ENCODE measurements at regions not wholly inside any gene's neighbourhood (a gene's known extent, or its start where the extent isn't known, plus 50 kb on each side); places are given as distances from the start of the nearest gene placed in this dataset.

DNA sequence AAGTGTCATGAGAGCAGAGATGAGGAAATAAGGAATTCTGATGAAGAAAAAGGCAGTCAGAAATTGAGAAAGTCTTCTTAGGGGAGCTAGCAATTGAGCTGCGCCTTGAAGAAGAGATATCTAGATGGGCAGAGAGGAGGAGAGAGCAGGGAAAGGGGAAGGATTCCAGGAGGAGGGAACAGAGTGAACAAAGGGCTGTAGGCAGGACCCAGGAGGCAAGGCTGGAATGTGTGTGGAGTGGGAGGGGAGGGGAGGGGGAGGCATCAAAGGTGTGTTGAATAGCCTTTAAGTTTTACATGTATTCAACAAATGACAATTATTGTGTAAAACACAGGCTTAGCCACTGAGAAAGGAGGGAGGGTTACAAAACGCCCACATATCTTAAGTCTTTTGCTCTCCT is 164.5 kb downstream of the TDRD15 start:
- Histone ChIP-seq H3K4me3 (ENCODE audit: low read depth, low read length) (no peak overlapping the region), H3K4me1 (no peaks in the 10 kb centered on the region), H3K36me3 (ENCODE audit: control insufficient read depth, insufficient read depth, low read length) (no peaks in the 10 kb centered on the region), H3K79me2 (no peaks in the 10 kb centered on the region), H2AFZ (no peak overlapping the region), H3K9me3 (ENCODE audit: control insufficient read depth, low read length) (no peaks in the 10 kb centered on the region), H3K4me2 (ENCODE audit: low read length) (no peak overlapping the region), H3K27me3 (ENCODE audit: control insufficient read depth, insufficient read depth, low read length) (no peaks in the 10 kb centered on the region), H3K27ac (no peak overlapping the region), H3K9ac (no peak overlapping the region)
- TF ChIP-seq, protein P1, sequence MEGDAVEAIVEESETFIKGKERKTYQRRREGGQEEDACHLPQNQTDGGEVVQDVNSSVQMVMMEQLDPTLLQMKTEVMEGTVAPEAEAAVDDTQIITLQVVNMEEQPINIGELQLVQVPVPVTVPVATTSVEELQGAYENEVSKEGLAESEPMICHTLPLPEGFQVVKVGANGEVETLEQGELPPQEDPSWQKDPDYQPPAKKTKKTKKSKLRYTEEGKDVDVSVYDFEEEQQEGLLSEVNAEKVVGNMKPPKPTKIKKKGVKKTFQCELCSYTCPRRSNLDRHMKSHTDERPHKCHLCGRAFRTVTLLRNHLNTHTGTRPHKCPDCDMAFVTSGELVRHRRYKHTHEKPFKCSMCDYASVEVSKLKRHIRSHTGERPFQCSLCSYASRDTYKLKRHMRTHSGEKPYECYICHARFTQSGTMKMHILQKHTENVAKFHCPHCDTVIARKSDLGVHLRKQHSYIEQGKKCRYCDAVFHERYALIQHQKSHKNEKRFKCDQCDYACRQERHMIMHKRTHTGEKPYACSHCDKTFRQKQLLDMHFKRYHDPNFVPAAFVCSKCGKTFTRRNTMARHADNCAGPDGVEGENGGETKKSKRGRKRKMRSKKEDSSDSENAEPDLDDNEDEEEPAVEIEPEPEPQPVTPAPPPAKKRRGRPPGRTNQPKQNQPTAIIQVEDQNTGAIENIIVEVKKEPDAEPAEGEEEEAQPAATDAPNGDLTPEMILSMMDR (IDR thresholded peaks at IDR 0.05) = no peak

DNA sequence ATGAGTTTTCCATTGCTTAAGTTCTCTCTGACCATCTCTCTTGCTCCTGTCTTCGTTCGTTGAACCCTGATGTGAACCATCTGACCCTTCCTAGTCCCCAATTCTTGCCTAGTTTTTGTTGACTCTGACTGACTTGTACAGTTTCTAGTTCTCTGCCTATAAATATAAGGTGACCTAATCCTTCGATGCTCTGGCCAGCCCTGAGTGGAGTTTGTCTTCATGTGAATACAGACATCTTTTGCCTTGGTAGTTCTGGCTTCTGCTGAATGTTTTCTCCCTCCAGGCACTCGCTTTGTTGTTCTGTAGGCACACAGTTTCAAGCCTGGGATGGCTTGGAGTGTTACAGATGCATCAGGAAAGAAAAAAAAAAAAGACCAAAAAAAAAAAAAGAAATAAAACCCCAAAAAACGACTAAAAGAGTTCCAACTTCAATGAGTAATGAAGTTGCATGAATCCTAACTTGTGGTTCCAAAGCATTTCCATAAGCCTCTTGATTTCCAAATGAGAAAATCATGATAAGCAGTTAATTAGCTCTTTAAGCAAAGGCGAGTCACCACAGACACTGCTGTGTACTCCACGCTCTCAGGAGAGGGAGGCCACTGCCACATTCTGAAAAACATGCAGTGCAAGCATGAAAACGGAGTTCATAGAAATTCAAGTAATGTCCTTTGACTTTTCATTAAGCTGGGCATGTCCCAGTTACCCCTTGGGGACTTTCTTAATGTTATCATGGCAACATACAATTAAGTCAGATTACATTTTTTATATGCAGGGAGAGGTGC is 165.2 kb downstream of the TDRD15 start:
- no peaks in the 10 kb centered on the region for H3K9me3 ChIP-seq (ENCODE audit: control insufficient read depth, low read length)
- H2AFZ ChIP-seq = no peak overlapping the region
- H3K9ac ChIP-seq = no peak overlapping the region
- no peak overlapping the region for H3K4me3 ChIP-seq (ENCODE audit: low read depth, low read length)
- H3K27me3 ChIP-seq (ENCODE audit: control insufficient read depth, insufficient read depth, low read length) = no peaks in the 10 kb centered on the region
- no peak overlapping the region for H3K27ac ChIP-seq
- H3K4me2 ChIP-seq (ENCODE audit: low read length) = no peak overlapping the region
- TF ChIP-seq, protein P1 (IDR thresholded peaks at IDR 0.05) = no peak
- H3K4me1 ChIP-seq = no peaks in the 10 kb centered on the region
- H3K36me3 ChIP-seq (ENCODE audit: control insufficient read depth, insufficient read depth, low read length) = no peaks in the 10 kb centered on the region
- H3K79me2 ChIP-seq = no peaks in the 10 kb centered on the region

DNA sequence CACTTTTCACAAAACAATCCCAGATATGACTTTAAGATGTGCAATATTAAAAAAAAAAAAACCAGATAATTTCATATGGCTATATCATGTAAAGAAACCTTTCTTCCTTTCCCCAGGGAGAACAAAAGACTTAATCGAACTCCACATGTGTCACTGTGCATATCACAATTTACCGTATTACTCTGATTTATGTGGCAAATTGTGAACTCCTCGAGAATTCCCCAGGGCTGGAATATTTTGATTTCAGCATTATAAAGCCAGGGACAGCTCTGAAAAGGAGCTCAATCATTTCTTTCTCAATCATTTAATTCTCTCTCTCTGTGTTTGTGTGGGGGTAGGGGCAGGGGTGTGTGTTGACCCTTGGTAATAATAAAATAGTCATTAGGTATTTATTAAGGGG is 165.8 kb downstream of the TDRD15 start:
- TF ChIP-seq, protein P1 (IDR thresholded peaks at IDR 0.05) = no peak

DNA sequence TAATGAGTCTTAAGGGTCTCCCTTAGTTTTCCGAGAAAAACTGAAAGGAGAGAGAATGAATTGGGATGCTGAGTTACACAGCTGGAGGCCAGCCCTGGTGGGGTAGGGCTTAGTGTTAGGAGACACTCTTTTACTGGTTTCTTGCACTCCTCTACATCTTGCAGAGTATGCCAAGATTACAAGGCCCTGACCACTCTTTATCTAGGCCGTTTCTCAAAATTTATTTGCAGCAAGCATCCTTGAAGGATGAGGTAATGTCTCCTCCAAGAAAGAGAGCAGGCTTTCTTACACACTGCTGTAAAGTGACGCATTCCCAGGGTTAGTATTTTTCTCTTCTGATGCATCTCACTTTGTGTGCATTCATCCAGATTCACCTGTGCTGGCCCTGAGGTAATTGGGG is 166.2 kb downstream of the TDRD15 start:
- Histone ChIP-seq H3K9ac (no peak overlapping the region), H3K9me3 (ENCODE audit: control insufficient read depth, low read length) (no peaks in the 10 kb centered on the region), H2AFZ (no peak overlapping the region), H3K79me2 (no peaks in the 10 kb centered on the region), H3K4me2 (ENCODE audit: low read length) (no peak overlapping the region), H3K27me3 (ENCODE audit: control insufficient read depth, insufficient read depth, low read length) (no peaks in the 10 kb centered on the region), H3K4me3 (ENCODE audit: low read depth, low read length) (no peak overlapping the region), H3K4me1 (no peaks in the 10 kb centered on the region), H3K27ac (no peak overlapping the region), H3K36me3 (ENCODE audit: control insufficient read depth, insufficient read depth, low read length) (no peaks in the 10 kb centered on the region)
- TF ChIP-seq, protein P1 (IDR thresholded peaks at IDR 0.05) = no peak

More for the DNA sequence above, 165.8 kb downstream of the TDRD15 start:
- Histone ChIP-seq H3K36me3 (ENCODE audit: control insufficient read depth, insufficient read depth, low read length) (no peaks in the 10 kb centered on the region), H3K79me2 (no peaks in the 10 kb centered on the region), H2AFZ (no peak overlapping the region), H3K27me3 (ENCODE audit: control insufficient read depth, insufficient read depth, low read length) (no peaks in the 10 kb centered on the region), H3K4me3 (ENCODE audit: low read depth, low read length) (no peak overlapping the region), H3K9me3 (ENCODE audit: control insufficient read depth, low read length) (no peaks in the 10 kb centered on the region), H3K27ac (no peak overlapping the region), H3K4me1 (no peaks in the 10 kb centered on the region), H3K4me2 (ENCODE audit: low read length) (no peak overlapping the region), H3K9ac (no peak overlapping the region)

DNA sequence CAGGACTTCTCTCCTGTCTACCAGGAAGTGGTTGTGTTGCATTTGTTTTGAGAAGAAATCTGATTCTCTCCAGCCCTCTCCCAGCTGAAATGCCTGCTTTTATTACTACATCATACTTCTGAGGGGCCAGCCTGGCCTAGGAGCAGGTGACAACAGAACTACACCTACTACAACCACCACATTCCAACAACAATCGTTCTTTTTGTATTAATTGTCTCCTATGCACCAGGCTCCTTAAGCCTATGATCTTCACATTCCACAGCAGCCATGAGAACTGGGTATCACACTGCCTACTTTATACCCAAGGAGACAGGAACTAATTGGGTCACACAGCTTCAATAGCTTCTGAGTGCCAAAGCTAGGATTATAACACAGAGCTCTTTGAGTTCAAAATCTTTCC is 167.7 kb downstream of the TDRD15 start:
- H2AFZ ChIP-seq = no peak overlapping the region
- H3K9me3 ChIP-seq (ENCODE audit: control insufficient read depth, low read length) = no peaks in the 10 kb centered on the region
- H3K9ac ChIP-seq = no peak overlapping the region
- H3K4me2 ChIP-seq (ENCODE audit: low read length) = no peak overlapping the region
- H3K27me3 ChIP-seq (ENCODE audit: control insufficient read depth, insufficient read depth, low read length) = no peaks in the 10 kb centered on the region
- TF ChIP-seq, protein P1 (IDR thresholded peaks at IDR 0.05) = no peak
- H3K79me2 ChIP-seq = no peaks in the 10 kb centered on the region
- no peak overlapping the region for H3K27ac ChIP-seq
- no peaks in the 10 kb centered on the region for H3K4me1 ChIP-seq
- no peaks in the 10 kb centered on the region for H3K36me3 ChIP-seq (ENCODE audit: control insufficient read depth, insufficient read depth, low read length)
- H3K4me3 ChIP-seq (ENCODE audit: low read depth, low read length) = no peak overlapping the region

Measured in parathyroid adenoma (tissue), 2 donors.